ENCODE measurements at regions not wholly inside any gene's neighbourhood (a gene's known extent, or its start where the extent isn't known, plus 50 kb on each side); places are given as distances from the start of the nearest gene placed in this dataset.

GRCh38 chr7:155884225-155885166 lies 72.2 kb upstream of the SHH start:
- DNase-seq (no peak), ATAC-seq (ENCODE audit: low read depth) (no peak)
- H3K36me3 Mint-ChIP-seq (ENCODE audit: low read depth) = no peaks in the 10 kb centered on the region
- no peaks in the 10 kb centered on the region for H3K9me3 Mint-ChIP-seq
- no peaks in the 10 kb centered on the region for H3K4me1 Mint-ChIP-seq
- TF ChIP-seq, protein P1, sequence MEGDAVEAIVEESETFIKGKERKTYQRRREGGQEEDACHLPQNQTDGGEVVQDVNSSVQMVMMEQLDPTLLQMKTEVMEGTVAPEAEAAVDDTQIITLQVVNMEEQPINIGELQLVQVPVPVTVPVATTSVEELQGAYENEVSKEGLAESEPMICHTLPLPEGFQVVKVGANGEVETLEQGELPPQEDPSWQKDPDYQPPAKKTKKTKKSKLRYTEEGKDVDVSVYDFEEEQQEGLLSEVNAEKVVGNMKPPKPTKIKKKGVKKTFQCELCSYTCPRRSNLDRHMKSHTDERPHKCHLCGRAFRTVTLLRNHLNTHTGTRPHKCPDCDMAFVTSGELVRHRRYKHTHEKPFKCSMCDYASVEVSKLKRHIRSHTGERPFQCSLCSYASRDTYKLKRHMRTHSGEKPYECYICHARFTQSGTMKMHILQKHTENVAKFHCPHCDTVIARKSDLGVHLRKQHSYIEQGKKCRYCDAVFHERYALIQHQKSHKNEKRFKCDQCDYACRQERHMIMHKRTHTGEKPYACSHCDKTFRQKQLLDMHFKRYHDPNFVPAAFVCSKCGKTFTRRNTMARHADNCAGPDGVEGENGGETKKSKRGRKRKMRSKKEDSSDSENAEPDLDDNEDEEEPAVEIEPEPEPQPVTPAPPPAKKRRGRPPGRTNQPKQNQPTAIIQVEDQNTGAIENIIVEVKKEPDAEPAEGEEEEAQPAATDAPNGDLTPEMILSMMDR (IDR thresholded peaks at IDR 0.05) = no peak
- ChIA-PET CTCF (no interaction called here), POLR2A (no interaction called here)
- no peak overlapping the region for H3K4me3 Mint-ChIP-seq
- H3K27me3 Mint-ChIP-seq = no peaks in the 10 kb centered on the region
- H3K27ac Mint-ChIP-seq = no peak overlapping the region
- intact Hi-C loops (cut with micrococcal nuclease) = no loop called here

DNA sequence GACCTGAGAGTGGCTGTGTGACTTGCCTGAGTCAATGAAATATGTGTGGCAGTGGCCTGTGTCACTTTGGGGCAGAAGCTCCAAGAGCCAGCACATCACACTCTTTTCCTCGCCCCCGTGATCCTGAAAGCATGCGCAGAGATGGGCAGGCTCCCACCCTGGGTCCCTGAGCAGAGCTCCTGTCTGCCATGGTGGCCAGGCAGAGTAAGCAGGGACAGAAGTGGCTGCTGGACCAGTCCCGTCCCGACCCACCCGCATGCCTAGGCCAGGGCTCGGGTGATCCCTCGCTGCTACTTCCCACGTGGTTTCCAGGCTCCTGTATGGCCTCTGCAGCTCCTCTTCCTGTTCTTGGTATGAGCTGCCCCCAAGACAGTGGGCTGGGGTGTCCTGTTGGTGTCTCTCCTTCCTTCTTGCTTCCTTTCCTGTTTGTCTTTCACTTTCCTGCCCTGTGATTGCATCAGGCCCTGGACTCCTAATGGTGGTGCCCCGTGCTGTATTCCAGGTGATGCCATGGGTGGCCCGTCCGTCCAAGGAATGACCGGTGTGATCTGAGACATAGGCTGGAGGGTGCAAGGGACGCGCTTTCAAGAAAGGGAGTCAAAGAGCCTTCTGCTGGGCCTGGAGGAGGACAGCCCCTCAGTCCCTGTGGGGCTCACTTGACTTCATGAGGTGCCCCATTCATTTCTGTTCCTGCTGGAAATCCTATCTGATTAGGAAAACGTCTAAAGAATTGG lies 71.4 kb upstream of the SHH start:
- TF ChIP-seq, protein P1 (IDR thresholded peaks at IDR 0.05) = no peak
- H3K27me3 Mint-ChIP-seq = no peaks in the 10 kb centered on the region
- no peaks in the 10 kb centered on the region for H3K36me3 Mint-ChIP-seq (ENCODE audit: low read depth)
- no peaks in the 10 kb centered on the region for H3K4me1 Mint-ChIP-seq
- ATAC-seq (ENCODE audit: low read depth) (no peak), DNase-seq (no peak)
- no peak overlapping the region for H3K4me3 Mint-ChIP-seq
- intact Hi-C loops (cut with micrococcal nuclease) = no loop called here
- H3K9me3 Mint-ChIP-seq = no peaks in the 10 kb centered on the region
- POLR2A ChIA-PET = no interaction called here
- no peak overlapping the region for H3K27ac Mint-ChIP-seq
- CTCF ChIA-PET = no interaction called here

DNA sequence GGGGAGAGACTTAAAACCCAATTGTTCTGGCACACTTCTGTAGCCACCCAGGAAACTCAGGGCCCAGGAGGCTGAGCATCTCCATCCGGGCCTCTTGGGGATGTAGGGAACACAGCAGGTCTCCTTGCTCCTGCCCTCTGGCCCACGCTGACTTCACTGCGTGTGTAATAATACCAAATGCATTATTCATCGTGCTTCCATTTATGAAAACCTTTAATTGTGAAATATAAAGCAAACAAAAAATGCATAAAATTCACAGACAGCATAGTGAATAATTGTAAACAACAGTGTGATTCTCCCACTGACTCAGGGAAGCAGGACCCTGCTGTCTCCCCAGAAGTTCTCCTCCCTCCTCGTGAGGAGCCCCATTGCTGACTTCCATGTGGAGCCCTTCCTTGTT lies 70.3 kb upstream of the SHH start:
- DNase-seq = no peak
- ChIA-PET POLR2A (no interaction called here), CTCF (no interaction called here)
- no peak for ATAC-seq (ENCODE audit: low read depth)
- intact Hi-C loops (cut with micrococcal nuclease) = no loop called here
- no peaks in the 10 kb centered on the region for H3K9me3 Mint-ChIP-seq
- H3K4me3 Mint-ChIP-seq = no peak overlapping the region
- TF ChIP-seq, protein P1 (IDR thresholded peaks at IDR 0.05) = no peak
- H3K27me3 Mint-ChIP-seq = no peaks in the 10 kb centered on the region
- H3K27ac Mint-ChIP-seq = no peak overlapping the region
- H3K4me1 Mint-ChIP-seq = no peaks in the 10 kb centered on the region
- no peaks in the 10 kb centered on the region for H3K36me3 Mint-ChIP-seq (ENCODE audit: low read depth)

- CTCF ChIA-PET = no interaction called here
- TF ChIP-seq, protein P1 (IDR thresholded peaks at IDR 0.05) = no peak
- no peak for ATAC-seq (ENCODE audit: low read depth)
- Mint-ChIP-seq H3K4me1 (no peaks in the 10 kb centered on the region), H3K27ac (no peak overlapping the region), H3K36me3 (ENCODE audit: low read depth) (no peaks in the 10 kb centered on the region), H3K9me3 (no peaks in the 10 kb centered on the region), H3K4me3 (no peak overlapping the region), H3K27me3 (no peaks in the 10 kb centered on the region)
- intact Hi-C loops (cut with micrococcal nuclease) = no loop called here
- DNase-seq = no peak
- POLR2A ChIA-PET = no interaction called here
Measured at GRCh38 chr7:155881471-155882350, 69.4 kb upstream of the SHH start.

Measured in activated B cell treated with CpG ODN at 0.5 μM for 24 hours (primary cell).